ENCODE measurements at regions not wholly inside any gene's neighbourhood (a gene's known extent, or its start where the extent isn't known, plus 50 kb on each side); places are given as distances from the start of the nearest gene placed in this dataset.
"Not testable (repeated sequence)": the region's sequence is repeated elsewhere in the genome, so short reads cannot be mapped to it uniquely, and the experiment has no call there.

- H3K27me3 ChIP-seq (ENCODE audit: low read length), result no peaks in the 10 kb centered on the region
- no peaks in the 10 kb centered on the region for H3K79me2 ChIP-seq (ENCODE audit: insufficient read depth, low read length)
- H3K9ac ChIP-seq (ENCODE audit: low read length), result no peak overlapping the region
- no peak overlapping the region for H3K4me3 ChIP-seq (ENCODE audit: insufficient read depth, low read length, poor library complexity, severe bottlenecking)
- H3K9me2 ChIP-seq (replicated peaks; ENCODE audit: insufficient read depth, low read length), result no peaks in the 10 kb centered on the region
- no peak overlapping the region for H3K4me2 ChIP-seq (ENCODE audit: low read depth, low read length, poor library complexity, severe bottlenecking)
- TF ChIP-seq CTCF (IDR thresholded peaks at IDR 0.05; ENCODE audit: insufficient read depth, low read length, poor library complexity, severe bottlenecking), result no peak
- TF ChIP-seq EZH2phosphoT487 (conservative IDR thresholded peaks at IDR 0.05; ENCODE audit: low read length), result no peak
- no peak overlapping the region for H3K27ac ChIP-seq (ENCODE audit: low read depth, low read length)
- no peaks in the 10 kb centered on the region for H3F3A ChIP-seq (ENCODE audit: insufficient read depth)
- H2AFZ ChIP-seq (ENCODE audit: low read depth, low read length, severe bottlenecking), result no peak overlapping the region
- no peaks in the 10 kb centered on the region for H3K36me3 ChIP-seq (ENCODE audit: low read length)
- H4K20me1 ChIP-seq (ENCODE audit: low read depth, low read length), result no peaks in the 10 kb centered on the region
- H3K9me3 ChIP-seq (ENCODE audit: insufficient read depth, low read length), result no peaks in the 10 kb centered on the region; the same call in 1 of the 2 replicates
Observed at GRCh38 chr21:27526451-27526850, 559.6 kb upstream of the ADAMTS5 start.

- no peak overlapping the region for H3K4me3 ChIP-seq (ENCODE audit: insufficient read depth, low read length, poor library complexity, severe bottlenecking)
- H4K20me1 ChIP-seq (ENCODE audit: low read depth, low read length), result no peaks in the 10 kb centered on the region
- TF ChIP-seq CTCF (IDR thresholded peaks at IDR 0.05; ENCODE audit: insufficient read depth, low read length, poor library complexity, severe bottlenecking), result no peak
- no peak for TF ChIP-seq EZH2phosphoT487 (conservative IDR thresholded peaks at IDR 0.05; ENCODE audit: low read length)
Observed at GRCh38 chr21:27525780-27526179, 558.9 kb upstream of the ADAMTS5 start.

GRCh38 chr21:27519361-27519760 is 552.5 kb upstream of the ADAMTS5 start:
- TF ChIP-seq CTCF (IDR thresholded peaks at IDR 0.05; ENCODE audit: insufficient read depth, low read length, poor library complexity, severe bottlenecking) (no peak), EZH2phosphoT487 (conservative IDR thresholded peaks at IDR 0.05; ENCODE audit: low read length) (no peak)
- H3K27me3 ChIP-seq (ENCODE audit: low read length), result no peaks in the 10 kb centered on the region
- H3K79me2 ChIP-seq (ENCODE audit: insufficient read depth, low read length), result no peaks in the 10 kb centered on the region
- no peak overlapping the region for H3K9ac ChIP-seq (ENCODE audit: low read length)
- no peak overlapping the region for H2AFZ ChIP-seq (ENCODE audit: low read depth, low read length, severe bottlenecking)
- no peaks in the 10 kb centered on the region for H3K36me3 ChIP-seq (ENCODE audit: low read length)
- peaks cover 15% of the 10 kb centered on the region; the same call in 1 of the 2 replicates for H3K9me3 ChIP-seq (ENCODE audit: insufficient read depth, low read length)
- H3F3A ChIP-seq (ENCODE audit: insufficient read depth), result no peaks in the 10 kb centered on the region
- no peak overlapping the region for H3K4me3 ChIP-seq (ENCODE audit: insufficient read depth, low read length, poor library complexity, severe bottlenecking)
- no peaks in the 10 kb centered on the region for H3K9me2 ChIP-seq (replicated peaks; ENCODE audit: insufficient read depth, low read length)
- H4K20me1 ChIP-seq (ENCODE audit: low read depth, low read length), result no peaks in the 10 kb centered on the region
- H3K4me2 ChIP-seq (ENCODE audit: low read depth, low read length, poor library complexity, severe bottlenecking), result no peak overlapping the region
- no peak overlapping the region for H3K27ac ChIP-seq (ENCODE audit: low read depth, low read length)

More at GRCh38 chr21:27525780-27526179, 558.9 kb upstream of the ADAMTS5 start:
- Histone ChIP-seq H3K9me2 (replicated peaks; ENCODE audit: insufficient read depth, low read length) (no peaks in the 10 kb centered on the region), H3K4me2 (ENCODE audit: low read depth, low read length, poor library complexity, severe bottlenecking) (no peak overlapping the region), H3F3A (ENCODE audit: insufficient read depth) (no peaks in the 10 kb centered on the region), H3K36me3 (ENCODE audit: low read length) (no peaks in the 10 kb centered on the region), H3K79me2 (ENCODE audit: insufficient read depth, low read length) (no peaks in the 10 kb centered on the region), H2AFZ (ENCODE audit: low read depth, low read length, severe bottlenecking) (no peak overlapping the region), H3K27ac (ENCODE audit: low read depth, low read length) (no peak overlapping the region), H3K9ac (ENCODE audit: low read length) (no peak overlapping the region), H3K27me3 (ENCODE audit: low read length) (no peaks in the 10 kb centered on the region), H3K9me3 (ENCODE audit: insufficient read depth, low read length) (no peaks in the 10 kb centered on the region; the same call in 1 of the 2 replicates)

GRCh38 chr21:27517177-27517576 is 550.3 kb upstream of the ADAMTS5 start:
- not testable (repeated sequence) for H3K9ac ChIP-seq (ENCODE audit: low read length); H3K36me3 ChIP-seq (ENCODE audit: low read length); H4K20me1 ChIP-seq (ENCODE audit: low read depth, low read length); H2AFZ ChIP-seq (ENCODE audit: low read depth, low read length, severe bottlenecking); H3F3A ChIP-seq (ENCODE audit: insufficient read depth); H3K27me3 ChIP-seq (ENCODE audit: low read length); H3K27ac ChIP-seq (ENCODE audit: low read depth, low read length); H3K9me2 ChIP-seq (replicated peaks; ENCODE audit: insufficient read depth, low read length); H3K4me3 ChIP-seq (ENCODE audit: insufficient read depth, low read length, poor library complexity, severe bottlenecking); H3K79me2 ChIP-seq (ENCODE audit: insufficient read depth, low read length); H3K4me2 ChIP-seq (ENCODE audit: low read depth, low read length, poor library complexity, severe bottlenecking)
- peaks cover 21% of the 10 kb centered on the region; the same call in 1 of the 2 replicates for H3K9me3 ChIP-seq (ENCODE audit: insufficient read depth, low read length)
